K562 (cell line): ENCODE measurements at regions not wholly inside any gene's neighbourhood (a gene's known extent, or its start where the extent isn't known, plus 50 kb on each side); places are given as distances from the start of the nearest gene placed in this dataset.

Source experiments
- CREB1 ChIP-seq, 2 experiments: sonication (generic) in 1 of 2; formaldehyde crosslinking in 1 of 2; IDR thresholded peaks; 2 replicates each; pipeline versions ENCODE4 v1.6.1 to v1.8.0; 2012 to 2022; ENCODE audit warnings: inconsistent platforms in 1 of 2, mild to moderate bottlenecking in 1 of 2, missing genetic modification reagents in 1 of 2, moderate library complexity in 1 of 2
- FOXA1 ChIP-seq: fragments of 450-650 bp; IDR thresholded peaks from 2 replicates; pipeline ENCODE4 v1.6.1; 2016; ENCODE audit warnings: mild to moderate bottlenecking, borderline replicate concordance
- LCOR ChIP-seq: sonication (generic); formaldehyde crosslinking; IDR thresholded peaks from 2 replicates; pipeline ENCODE4 v1.8.0; 2022; ENCODE audit warnings: mild to moderate bottlenecking, missing genetic modification reagents
- MYNN ChIP-seq, 2 experiments: sonication (generic); formaldehyde crosslinking in 1 of 2; IDR thresholded peaks; 2 replicates each; pipeline versions ENCODE4 v1.5.0 to v1.6.1; 2016 to 2020; ENCODE audit warnings: antibody characterized with exemption in 1 of 2, missing genetic modification reagents in 1 of 2
- NFIC ChIP-seq: fragments of 450-650 bp; IDR thresholded peaks from 2 replicates; pipeline ENCODE4 v1.6.1; 2017; ENCODE audit warnings: mild to moderate bottlenecking, inconsistent platforms
- POU5F1 ChIP-seq: fragments of 150-350 bp; IDR thresholded peaks from 2 replicates; pipeline ENCODE4 v1.6.1; 2014; ENCODE audit warnings: borderline replicate concordance, low read length, low read depth, mild to moderate bottlenecking; ENCODE audit not compliant: partially characterized antibody
- RFX5 ChIP-seq: IDR thresholded peaks from 2 replicates; pipeline ENCODE4 v1.6.1; 2011; ENCODE audit warnings: low read depth, mild to moderate bottlenecking, improper control_type of control experiment, low read length
- SMC3 ChIP-seq: conservative IDR thresholded peaks from 2 replicates; pipeline ENCODE4 v1.6.1; 2011; ENCODE audit warnings: low read depth, low read length, improper control_type of control experiment; ENCODE audit not compliant: insufficient read depth
- SPI1 ChIP-seq: IDR thresholded peaks from 2 replicates; pipeline ENCODE4 v1.6.1; 2011; ENCODE audit warnings: low read depth, low read length, control low read depth, borderline replicate concordance
- TAF1 ChIP-seq: IDR thresholded peaks from 2 replicates; pipeline ENCODE4 v1.6.1; 2011; ENCODE audit warnings: mild to moderate bottlenecking, low read length, moderate library complexity; ENCODE audit not compliant: insufficient read depth, control insufficient read depth, severe bottlenecking; ENCODE audit errors: extremely low read depth
- YBX1 ChIP-seq: fragments of 450-650 bp; IDR thresholded peaks from 2 replicates; pipeline ENCODE4 v1.7.1; 2016; ENCODE audit warnings: mild to moderate bottlenecking
- ZNF165 ChIP-seq: fragments of 250-450 bp; sonication (Bioruptor Pico); IDR thresholded peaks from 2 replicates; pipeline ENCODE4 v1.4.0; 2020; ENCODE audit warnings: borderline replicate concordance

- no peak for TF ChIP-seq POU5F1
- TF ChIP-seq YBX1, result no peak
- TF ChIP-seq SPI1, result no peak
- no peak for TF ChIP-seq SMC3
- no peak for TF ChIP-seq MYNN (IDR thresholded peaks at IDR 0.05)
- TF ChIP-seq MYNN (CRISPR knock-in tag; IDR thresholded peaks at IDR 0.05), result no peak
- no peak for TF ChIP-seq TAF1
- TF ChIP-seq LCOR (CRISPR knock-in tag), result no peak
- no peak for TF ChIP-seq ZNF165 (CRISPR knock-in tag)
- TF ChIP-seq NFIC, result no peak
- no peak for TF ChIP-seq CREB1 (IDR thresholded peaks at IDR 0.05)
- TF ChIP-seq CREB1 (CRISPR knock-in tag; IDR thresholded peaks at IDR 0.05), result no peak
- TF ChIP-seq FOXA1, result no peak
- TF ChIP-seq RFX5, result no peak
Observed at GRCh38 chr4:163592212-163592611, 97.7 kb downstream of the TMA16 start.
